Esophagus (tissue), 2 donors: ENCODE measurements at regions not wholly inside any gene's neighbourhood (a gene's known extent, or its start where the extent isn't known, plus 50 kb on each side); places are given as distances from the start of the nearest gene placed in this dataset.

Source experiments
- H3K27ac ChIP-seq, 2 donors: one replicate each; pipeline ENCODE4 v1.5.1; 2013; ENCODE audit warnings: low read depth in 2 of 2, mild to moderate bottlenecking in 2 of 2, inconsistent platforms in 1 of 2, low read length in 1 of 2, moderate library complexity in 1 of 2
- H3K27me3 ChIP-seq, 2 donors: one replicate each; pipeline ENCODE4 v1.6.1; 2013; ENCODE audit warnings: low read length in 2 of 2, control low read depth in 1 of 2, mild to moderate bottlenecking in 1 of 2; ENCODE audit not compliant: insufficient read depth in 2 of 2, control insufficient read depth in 1 of 2
- H3K36me3 ChIP-seq, 2 donors: one replicate each; pipeline ENCODE4 v1.6.1; 2013; ENCODE audit warnings: low read length in 1 of 2; ENCODE audit not compliant: control insufficient read depth in 2 of 2, insufficient read depth in 2 of 2
- H3K4me1 ChIP-seq, 2 donors: one replicate each; pipeline ENCODE4 v1.6.1; 2013; ENCODE audit warnings: low read length in 1 of 2; ENCODE audit not compliant: control insufficient read depth in 2 of 2, insufficient read depth in 2 of 2
- H3K4me3 ChIP-seq, 2 donors: one replicate each; pipeline ENCODE4 v1.5.1; 2013; ENCODE audit warnings: low read length in 2 of 2, mild to moderate bottlenecking in 2 of 2, low read depth in 1 of 2, moderate library complexity in 1 of 2
- H3K9me3 ChIP-seq, 2 donors: one replicate each; pipeline ENCODE4 v1.6.1; 2013; ENCODE audit warnings: mild to moderate bottlenecking in 2 of 2, low read depth in 1 of 2, low read length in 1 of 2, moderate library complexity in 1 of 2; ENCODE audit not compliant: control insufficient read depth in 2 of 2, insufficient read depth in 1 of 2
- WGBS, 2 donors: extraction: QIAGEN DNeasy Blood & Tissue Kit; methylation state at CpG; one replicate each; pipeline ENCODE4 v1.1.7; 2013; 5-methylcytosine and 5-hydroxymethylcytosine counted together
- donor health status: healthy with polysubstance abuse.
- donor health status: Bipolar disorder and iron deficiency.

DNA sequence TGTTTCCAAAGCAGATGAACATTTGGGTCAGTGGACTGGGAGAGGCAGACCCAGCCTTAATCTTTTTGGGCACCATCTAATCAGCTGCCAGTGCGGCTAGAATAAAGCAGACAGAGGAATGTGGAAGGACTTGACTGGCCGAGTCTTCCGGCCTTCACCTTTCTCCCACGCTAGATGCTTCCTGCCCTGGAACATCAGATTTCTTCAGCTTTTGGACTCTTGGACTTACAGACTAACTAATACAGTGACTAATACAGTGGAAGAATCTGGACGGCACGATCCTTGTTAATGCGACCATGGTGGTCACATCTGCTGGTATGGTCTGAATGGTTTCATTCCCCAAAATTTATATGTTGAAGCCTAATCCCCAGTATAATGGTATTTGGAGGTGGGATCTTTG lies 122.6 kb upstream of the NXT1 start:
- H3K27ac ChIP-seq = no peak overlapping the region
- no peaks in the 10 kb centered on the region for H3K4me1 ChIP-seq
- no peaks in the 10 kb centered on the region for H3K36me3 ChIP-seq
- H3K27me3 ChIP-seq = no peaks in the 10 kb centered on the region
- peaks cover 0 to 4% of the 10 kb centered on the region in 2 donors for H3K9me3 ChIP-seq
- H3K4me3 ChIP-seq = no peak overlapping the region
- 75 to 93% methylated on average over 7 of the region's 7 CpGs for WGBS, 2 donors

GRCh38 chr20:23227274-23227673 lies 123.3 kb upstream of the NXT1 start:
- no peak overlapping the region for H3K27ac ChIP-seq
- H3K4me1 ChIP-seq = no peaks in the 10 kb centered on the region
- no peaks in the 10 kb centered on the region for H3K27me3 ChIP-seq
- WGBS, 2 donors = 78 to 81% methylated on average over 4 of the region's 4 CpGs
- peaks cover 0 to 4% of the 10 kb centered on the region in 2 donors for H3K9me3 ChIP-seq
- H3K36me3 ChIP-seq = no peaks in the 10 kb centered on the region
- H3K4me3 ChIP-seq = no peak overlapping the region

DNA sequence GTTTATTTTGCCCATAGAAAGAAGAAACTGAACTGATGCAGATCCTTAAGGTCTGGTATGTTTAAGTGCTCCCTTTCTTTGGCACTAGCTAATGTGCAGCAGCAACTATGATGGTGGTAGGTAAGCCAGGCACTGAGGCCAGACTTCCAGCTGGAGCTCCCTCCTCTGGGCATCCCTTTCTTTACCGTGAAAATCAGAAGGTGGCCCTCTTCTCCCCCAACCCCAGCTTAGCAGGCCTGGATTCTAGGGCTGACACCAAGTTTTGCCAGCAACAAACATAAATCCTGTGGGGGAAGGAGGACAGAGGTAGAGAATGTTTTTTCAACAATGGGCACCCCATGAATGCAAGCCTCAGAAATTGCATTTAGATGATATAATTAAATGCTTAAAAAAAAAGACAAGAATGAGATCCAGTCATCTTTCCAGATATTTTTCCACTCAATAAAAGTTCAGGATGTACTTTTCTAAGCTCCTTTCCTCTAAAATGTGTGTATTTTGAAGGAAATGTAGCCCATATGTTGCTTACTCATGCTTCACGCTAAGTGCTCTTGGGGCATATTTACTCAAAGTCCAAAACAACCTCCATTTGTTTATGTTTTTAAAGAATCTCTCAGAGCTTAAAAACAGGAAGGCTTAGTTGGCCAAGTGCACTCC lies 123.9 kb upstream of the NXT1 start:
- no peaks in the 10 kb centered on the region for H3K36me3 ChIP-seq
- no peaks in the 10 kb centered on the region for H3K27me3 ChIP-seq
- peaks cover 0 to 4% of the 10 kb centered on the region in 2 donors for H3K9me3 ChIP-seq
- no peak overlapping the region for H3K4me3 ChIP-seq
- WGBS, 2 donors = 76% methylated on average over 2 of the region's 2 CpGs
- no peaks in the 10 kb centered on the region for H3K4me1 ChIP-seq
- no peak overlapping the region for H3K27ac ChIP-seq

DNA sequence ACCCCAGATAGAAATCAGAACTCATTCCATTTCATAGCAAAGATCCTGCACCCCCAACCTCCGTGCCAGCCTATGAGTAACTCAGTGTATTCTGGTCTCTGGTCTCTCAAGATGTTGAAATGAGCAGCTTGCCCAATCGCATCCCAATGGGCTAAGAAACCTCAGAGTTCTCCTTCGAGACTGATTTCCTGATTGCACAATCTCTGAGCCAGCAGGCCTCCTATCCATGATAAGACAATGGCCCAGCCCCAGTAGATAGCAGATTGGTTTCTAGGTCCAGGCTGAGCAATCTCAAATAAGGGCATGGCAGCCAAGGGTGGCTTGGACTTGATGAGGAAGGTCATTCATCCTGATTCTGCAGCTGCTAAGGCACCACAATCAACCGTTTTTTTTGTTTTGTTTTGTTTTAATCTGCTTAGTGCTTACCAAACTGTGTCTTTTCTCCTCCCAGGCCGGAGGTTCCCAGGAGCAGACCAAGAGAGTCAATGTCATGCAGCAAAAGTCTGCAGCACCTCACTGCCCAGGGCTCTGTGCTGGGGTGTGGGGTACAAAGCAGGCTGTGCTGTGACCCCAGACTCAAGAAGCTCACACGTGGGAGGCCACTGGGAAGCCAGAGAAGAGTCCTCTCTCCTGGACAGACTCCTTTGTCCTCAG lies 125.1 kb upstream of the NXT1 start:
- Histone ChIP-seq H3K9me3 (peaks cover 0 to 4% of the 10 kb centered on the region in 2 donors), H3K36me3 (no peaks in the 10 kb centered on the region), H3K27me3 (no peaks in the 10 kb centered on the region), H3K27ac (no peak overlapping the region), H3K4me1 (no peaks in the 10 kb centered on the region), H3K4me3 (no peak overlapping the region)
- WGBS, 2 donors = 52 to 60% methylated on average over 6 of the region's 6 CpGs

DNA sequence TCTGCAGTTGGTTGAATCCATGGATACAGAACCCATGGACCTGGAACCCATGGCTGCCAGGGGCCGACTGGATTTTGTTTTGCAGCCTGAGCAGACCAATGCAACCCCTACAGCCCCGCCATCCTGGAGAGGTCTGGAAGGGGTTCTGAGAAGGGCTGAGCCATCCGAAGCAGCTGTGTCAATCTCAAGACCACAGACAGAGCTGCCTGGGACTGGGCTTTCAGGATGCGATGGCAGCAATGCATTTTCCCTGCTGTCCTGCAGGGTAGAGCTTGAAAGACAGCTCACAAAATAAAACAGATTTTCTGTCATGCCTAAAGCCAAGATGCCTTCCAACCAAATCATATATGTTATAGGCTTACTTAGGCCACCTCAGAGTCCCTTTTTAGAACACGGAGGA lies 125.8 kb upstream of the NXT1 start:
- H3K27ac ChIP-seq = no peak overlapping the region
- peaks cover 0 to 4% of the 10 kb centered on the region in 2 donors for H3K9me3 ChIP-seq
- WGBS, 2 donors = 90 to 91% methylated on average over 5 of the region's 5 CpGs

DNA sequence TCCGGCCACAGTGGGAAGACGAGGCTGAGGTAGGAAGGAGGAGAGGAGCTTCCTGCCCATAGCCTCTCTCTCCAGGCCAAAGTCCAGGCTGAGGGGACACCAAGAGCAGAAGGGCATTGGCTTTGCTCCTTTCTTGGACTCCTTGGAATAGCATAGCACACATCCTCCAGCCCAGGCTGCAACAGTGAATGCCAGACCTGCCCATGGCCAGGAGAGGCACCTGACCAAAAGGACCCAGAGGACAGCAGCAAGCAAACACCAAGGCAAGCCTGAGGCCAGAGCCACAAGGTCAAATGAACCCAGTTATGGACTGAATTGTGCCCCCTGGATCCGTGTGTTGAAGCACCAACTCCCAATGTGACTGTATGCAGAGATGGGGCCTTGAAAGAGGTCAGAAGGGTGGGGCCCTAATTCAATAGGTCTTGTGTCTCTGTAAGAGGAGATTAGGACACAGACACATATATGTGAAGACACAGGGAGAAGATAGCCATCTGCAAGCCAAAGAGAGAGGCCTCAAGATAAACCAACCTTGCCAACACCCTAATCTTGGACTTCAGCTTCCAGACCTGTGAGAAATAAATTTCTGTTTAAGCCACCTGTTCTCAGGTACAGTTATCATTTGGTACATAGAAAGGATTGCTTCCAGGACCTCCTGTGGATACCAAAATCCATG lies 126.5 kb upstream of the NXT1 start:
- Histone ChIP-seq H3K27ac (no peak overlapping the region), H3K27me3 (no peaks in the 10 kb centered on the region), H3K36me3 (no peaks in the 10 kb centered on the region), H3K9me3 (peaks cover 0 to 4% of the 10 kb centered on the region in 2 donors), H3K4me1 (no peaks in the 10 kb centered on the region), H3K4me3 (no peak overlapping the region)
- 81 to 88% methylated on average over 3 of the region's 3 CpGs for WGBS, 2 donors

More for the DNA sequence above, 125.8 kb upstream of the NXT1 start:
- H3K4me1 ChIP-seq = no peaks in the 10 kb centered on the region
- H3K36me3 ChIP-seq = no peaks in the 10 kb centered on the region
- H3K4me3 ChIP-seq = no peak overlapping the region
- no peaks in the 10 kb centered on the region for H3K27me3 ChIP-seq

- H3K4me1 ChIP-seq = no peaks in the 10 kb centered on the region
- peaks cover 0 to 4% of the 10 kb centered on the region in 2 donors for H3K9me3 ChIP-seq
- H3K4me3 ChIP-seq = no peak overlapping the region
- no peaks in the 10 kb centered on the region for H3K27me3 ChIP-seq
- H3K27ac ChIP-seq = no peak overlapping the region
- 87 to 89% methylated on average over 4 of the region's 4 CpGs for WGBS, 2 donors
- H3K36me3 ChIP-seq = no peaks in the 10 kb centered on the region
Measured at GRCh38 chr20:23222531-23223200, 127.9 kb upstream of the NXT1 start.

DNA sequence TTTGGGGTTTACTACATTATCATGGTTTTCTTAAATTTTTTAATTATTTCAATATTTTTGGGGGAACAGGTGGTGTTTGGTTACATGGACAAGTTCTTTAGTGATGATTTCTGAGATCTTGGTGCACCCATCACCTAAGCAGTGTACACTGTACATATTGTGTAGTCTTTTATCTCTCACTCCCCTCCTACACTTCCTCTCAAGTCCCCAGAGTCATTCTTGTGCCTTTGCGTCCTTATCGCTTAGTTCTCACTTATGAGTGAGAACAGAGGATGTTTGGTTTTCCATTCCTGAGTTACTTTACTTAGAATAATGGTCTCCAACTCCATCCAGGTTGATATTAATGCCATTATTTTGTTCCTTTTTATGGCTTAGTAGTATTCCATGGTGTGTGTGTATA lies 130.9 kb upstream of the CD93 start:
- no peaks in the 10 kb centered on the region for H3K36me3 ChIP-seq
- no peaks in the 10 kb centered on the region for H3K9me3 ChIP-seq
- no peak overlapping the region for H3K27ac ChIP-seq
- no peak overlapping the region for H3K4me3 ChIP-seq
- no peaks in the 10 kb centered on the region for H3K4me1 ChIP-seq
- no peaks in the 10 kb centered on the region for H3K27me3 ChIP-seq
- WGBS, 2 donors = 86 to 91% methylated on average over 2 of the region's 2 CpGs

- no peaks in the 10 kb centered on the region for H3K36me3 ChIP-seq
- H3K27me3 ChIP-seq = no peaks in the 10 kb centered on the region
- no peaks in the 10 kb centered on the region for H3K4me1 ChIP-seq
- WGBS, 2 donors = 85 to 90% methylated on average over 6 of the region's 6 CpGs
- no peak overlapping the region for H3K27ac ChIP-seq
- no peaks in the 10 kb centered on the region for H3K9me3 ChIP-seq
- H3K4me3 ChIP-seq = no peak overlapping the region
Measured at GRCh38 chr20:23215344-23215995, 129.3 kb upstream of the CD93 start.
